ENCODE measurements at regions not wholly inside any gene's neighbourhood (a gene's known extent, or its start where the extent isn't known, plus 50 kb on each side); places are given as distances from the start of the nearest gene placed in this dataset.

DNA sequence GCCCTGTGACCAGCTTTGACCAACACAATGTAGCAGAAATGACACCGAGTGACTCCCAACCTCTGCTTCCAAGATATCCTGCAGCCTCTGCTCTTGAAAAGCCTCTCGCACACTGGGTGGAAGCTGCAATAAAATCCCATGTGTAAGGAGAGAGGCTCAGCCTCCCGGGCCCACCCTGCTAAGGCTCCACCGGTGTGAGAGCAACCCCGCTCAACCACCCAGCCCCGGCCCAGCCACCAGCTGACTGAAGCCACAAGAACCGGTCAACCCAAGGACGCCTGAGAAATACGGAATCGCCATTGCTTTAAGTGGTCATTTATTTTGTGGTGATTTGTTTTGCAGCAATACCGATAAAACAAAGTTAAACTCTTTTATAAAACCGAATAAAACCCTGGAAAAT is 452.8 kb upstream of the SMIM21 start:
- 92% methylated on average over 12 of the region's 12 CpGs for WGBS
- H3K27me3 ChIP-seq, result no peaks in the 10 kb centered on the region
- peaks cover 0 to 16% (median 10%) of the 10 kb centered on the region in 4 donors for H3K4me1 ChIP-seq
- no peak for TF ChIP-seq POLR2AphosphoS5 (IDR thresholded peaks at IDR 0.05)
- TF ChIP-seq EP300 (IDR thresholded peaks at IDR 0.05), result no peak
- TF ChIP-seq, protein P1, sequence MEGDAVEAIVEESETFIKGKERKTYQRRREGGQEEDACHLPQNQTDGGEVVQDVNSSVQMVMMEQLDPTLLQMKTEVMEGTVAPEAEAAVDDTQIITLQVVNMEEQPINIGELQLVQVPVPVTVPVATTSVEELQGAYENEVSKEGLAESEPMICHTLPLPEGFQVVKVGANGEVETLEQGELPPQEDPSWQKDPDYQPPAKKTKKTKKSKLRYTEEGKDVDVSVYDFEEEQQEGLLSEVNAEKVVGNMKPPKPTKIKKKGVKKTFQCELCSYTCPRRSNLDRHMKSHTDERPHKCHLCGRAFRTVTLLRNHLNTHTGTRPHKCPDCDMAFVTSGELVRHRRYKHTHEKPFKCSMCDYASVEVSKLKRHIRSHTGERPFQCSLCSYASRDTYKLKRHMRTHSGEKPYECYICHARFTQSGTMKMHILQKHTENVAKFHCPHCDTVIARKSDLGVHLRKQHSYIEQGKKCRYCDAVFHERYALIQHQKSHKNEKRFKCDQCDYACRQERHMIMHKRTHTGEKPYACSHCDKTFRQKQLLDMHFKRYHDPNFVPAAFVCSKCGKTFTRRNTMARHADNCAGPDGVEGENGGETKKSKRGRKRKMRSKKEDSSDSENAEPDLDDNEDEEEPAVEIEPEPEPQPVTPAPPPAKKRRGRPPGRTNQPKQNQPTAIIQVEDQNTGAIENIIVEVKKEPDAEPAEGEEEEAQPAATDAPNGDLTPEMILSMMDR (IDR thresholded peaks at IDR 0.05), result no peak
- TF ChIP-seq POLR2A (IDR thresholded peaks at IDR 0.05; ENCODE audit: low read depth), result no peak
- no peak overlapping the region for H3K27ac ChIP-seq (replicated peaks in 1 of 4)
- no peak overlapping the region for H3K4me3 ChIP-seq
- no peaks in the 10 kb centered on the region for H3K36me3 ChIP-seq
- no peaks in the 10 kb centered on the region for H3K9me3 ChIP-seq
- intact Hi-C loops (cut with DNase I), result no loop called here
- DNase-seq (ENCODE audit: extremely low spot score), result no peak

GRCh38 chr18:75879196-75879595 is 451.7 kb upstream of the SMIM21 start:
- Histone ChIP-seq H3K27ac (replicated peaks in 1 of 4) (no peak overlapping the region), H3K27me3 (no peaks in the 10 kb centered on the region), H3K36me3 (no peaks in the 10 kb centered on the region), H3K4me3 (no peak overlapping the region), H3K4me1 (peaks cover 5 to 27% (median 21%) of the 10 kb centered on the region in 4 donors), H3K9me3 (no peaks in the 10 kb centered on the region)
- no peak for DNase-seq (ENCODE audit: extremely low spot score)
- 69% methylated on average over 3 of the region's 3 CpGs for WGBS
- intact Hi-C loops (cut with DNase I), result no loop called here
- TF ChIP-seq, protein P1 (IDR thresholded peaks at IDR 0.05), result no peak

- Histone ChIP-seq H3K4me3 (no peak overlapping the region), H3K9me3 (no peaks in the 10 kb centered on the region), H3K36me3 (no peaks in the 10 kb centered on the region), H3K27ac (replicated peaks in 1 of 4) (peak overlapping the region; percentile 74 to 82 (median 80)), H3K4me1 (peaks cover 5 to 29% (median 24%) of the 10 kb centered on the region in 4 donors), H3K27me3 (no peaks in the 10 kb centered on the region)
- WGBS, result 69% methylated on average over 10 of the region's 10 CpGs
- intact Hi-C loops (cut with DNase I), result no loop called here
- peak; percentile 51 to 62 for TF ChIP-seq POLR2AphosphoS5 (IDR thresholded peaks at IDR 0.05)
- TF ChIP-seq POLR2A (IDR thresholded peaks at IDR 0.05; ENCODE audit: low read depth), result no peak
- DNase-seq (ENCODE audit: extremely low spot score), result no peak
Measured at GRCh38 chr18:75875559-75875958, 448.1 kb upstream of the SMIM21 start.

GRCh38 chr18:75874401-75875089 is 447.0 kb upstream of the SMIM21 start:
- H3K4me1 ChIP-seq, result peaks cover 5 to 39% (median 34%) of the 10 kb centered on the region in 4 donors
- intact Hi-C loops (cut with DNase I), result loop anchor here (5.0 kb wide), 1 partner anchor 48 kb away; no protein-coding TSS in a partner anchor
- WGBS, result 32% methylated on average over 11 of the region's 11 CpGs
- peak overlapping the region; percentile 74 to 82 (median 80) for H3K27ac ChIP-seq (replicated peaks in 1 of 4)
- no peaks in the 10 kb centered on the region for H3K27me3 ChIP-seq
- TF ChIP-seq, protein P1 (IDR thresholded peaks at IDR 0.05), result no peak
- peak in 1 of 2 donors; percentile 28 for TF ChIP-seq POLR2AphosphoS5 (IDR thresholded peaks at IDR 0.05)
- no peaks in the 10 kb centered on the region for H3K36me3 ChIP-seq
- peak overlapping the region in 3 of 4 donors; percentile 12 to 31 (median 24) for H3K4me3 ChIP-seq
- H3K9me3 ChIP-seq, result no peaks in the 10 kb centered on the region
- DNase-seq (ENCODE audit: extremely low spot score), result no peak

DNA sequence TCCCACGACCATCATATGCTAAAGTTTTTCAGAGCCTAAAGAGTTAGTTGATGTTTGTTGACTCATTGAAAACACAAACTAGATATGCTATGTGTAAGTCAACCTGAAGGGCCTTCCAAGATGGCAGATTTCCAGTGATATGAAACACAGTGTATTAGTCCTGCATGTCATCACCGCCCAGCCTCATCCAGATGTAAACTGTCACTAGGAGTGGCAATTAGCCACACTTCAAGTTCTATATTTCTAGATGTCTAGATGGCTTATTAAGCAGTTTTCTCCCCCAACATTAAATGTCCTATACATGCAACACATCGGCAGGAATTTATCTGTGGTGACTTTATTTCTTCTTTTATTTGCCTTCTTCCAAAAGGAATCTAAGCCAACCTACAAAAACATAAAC is 444.1 kb upstream of the SMIM21 start:
- Histone ChIP-seq H3K4me3 (no peak overlapping the region), H3K4me1 (peaks cover 9 to 51% (median 41%) of the 10 kb centered on the region in 4 donors), H3K36me3 (no peaks in the 10 kb centered on the region), H3K27ac (replicated peaks in 1 of 4) (no peak overlapping the region), H3K9me3 (no peaks in the 10 kb centered on the region), H3K27me3 (no peaks in the 10 kb centered on the region)
- DNase-seq (ENCODE audit: extremely low spot score), result no peak
- TF ChIP-seq, protein P1 (IDR thresholded peaks at IDR 0.05), result no peak
- TF ChIP-seq POLR2AphosphoS5 (IDR thresholded peaks at IDR 0.05) (no peak), EP300 (IDR thresholded peaks at IDR 0.05) (no peak), POLR2A (IDR thresholded peaks at IDR 0.05; ENCODE audit: low read depth) (no peak)
- 86% methylated on average over 3 of the region's 3 CpGs for WGBS
- intact Hi-C loops (cut with DNase I), result loop anchor here (5.0 kb wide), 1 partner anchor 51 kb away; no protein-coding TSS in a partner anchor
